ENCODE measurements at regions not wholly inside any gene's neighbourhood (a gene's known extent, or its start where the extent isn't known, plus 50 kb on each side); places are given as distances from the start of the nearest gene placed in this dataset.

DNA sequence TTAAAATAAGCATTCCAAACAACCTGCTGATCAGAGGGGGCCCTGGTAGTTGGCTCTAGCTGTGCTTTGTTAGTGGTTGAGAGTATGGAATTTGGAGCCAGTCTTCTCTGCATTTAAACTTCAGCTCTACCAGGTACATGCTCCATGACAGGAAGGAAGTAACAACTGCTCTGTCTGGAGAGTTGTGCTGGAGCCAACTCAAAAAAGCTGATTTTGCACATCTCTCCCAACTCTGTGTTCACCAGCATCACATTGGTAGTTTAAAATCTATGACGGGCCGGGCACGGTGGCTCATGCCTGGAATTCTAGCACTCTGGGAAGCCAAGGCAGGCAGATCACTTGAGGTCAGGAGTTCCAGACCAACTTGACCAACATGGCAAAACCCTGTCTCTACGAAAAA, 68.8 kb upstream of the BMP2 start:
- DNase-seq (ENCODE audit: low read depth, low spot score): no peak
- no peak for ATAC-seq
- no peaks in the 10 kb centered on the region for H3K27me3 ChIP-seq (ENCODE audit: control insufficient read depth, insufficient read depth, low read length)
- no peaks in the 10 kb centered on the region for H3K36me3 ChIP-seq (ENCODE audit: control insufficient read depth, insufficient read depth, low read length)
- no TSS peak for BruUV-seq (replicated peaks)
- H3K4me1 ChIP-seq (ENCODE audit: control insufficient read depth, insufficient read depth, low read length): no peaks in the 10 kb centered on the region
- intact Hi-C loops (cut with micrococcal nuclease; ENCODE audit: unreplicated experiment) (no loop called here), in situ Hi-C loops (cut with HindIII; ENCODE audit: low pct_unique_long_range_greater_than_20kb, low sequenced_read_pairs) (no loop called here)
- ChIA-PET CTCF (no interaction called here), POLR2A (no interaction called here)
- no peak for TF ChIP-seq TCF7L2 (IDR thresholded peaks at IDR 0.05; ENCODE audit: low read depth, low read length)
- TF ChIP-seq CTCF (IDR thresholded peaks at IDR 0.05): no peak
- no peak for TF ChIP-seq REST (IDR thresholded peaks at IDR 0.05; ENCODE audit: insufficient read depth in 1 of 2, low read depth in 2 of 2, low read length in 1 of 2)
- TF ChIP-seq SIN3A (IDR thresholded peaks at IDR 0.05; ENCODE audit: borderline replicate concordance, insufficient read depth, low read depth, low read length): no peak
- TF ChIP-seq POLR2AphosphoS5 (IDR thresholded peaks at IDR 0.05; ENCODE audit: low read depth, low read length): no peak
- no peak overlapping the region for H3K4me3 ChIP-seq (ENCODE audit: low read depth in 2 of 2, low read length in 2 of 2)
- H3K27ac ChIP-seq (ENCODE audit: low read length): no peak overlapping the region
- no peaks in the 10 kb centered on the region for H3K9me3 ChIP-seq (ENCODE audit: control insufficient read depth, insufficient read depth, low read depth, low read length)

GRCh38 chr20:6698056-6698455, 69.4 kb upstream of the BMP2 start:
- intact Hi-C loops (cut with micrococcal nuclease; ENCODE audit: unreplicated experiment): no loop called here
- TF ChIP-seq SIN3A (IDR thresholded peaks at IDR 0.05; ENCODE audit: borderline replicate concordance, insufficient read depth, low read depth, low read length): no peak
- TF ChIP-seq TCF7L2 (IDR thresholded peaks at IDR 0.05; ENCODE audit: low read depth, low read length): no peak
- no peak for TF ChIP-seq CTCF (IDR thresholded peaks at IDR 0.05)
- TF ChIP-seq REST (IDR thresholded peaks at IDR 0.05; ENCODE audit: insufficient read depth in 1 of 2, low read depth in 2 of 2, low read length in 1 of 2): no peak
- ATAC-seq: no peak
- Histone ChIP-seq H3K9me3 (ENCODE audit: control insufficient read depth, insufficient read depth, low read depth, low read length) (no peaks in the 10 kb centered on the region), H3K4me1 (ENCODE audit: control insufficient read depth, insufficient read depth, low read length) (no peaks in the 10 kb centered on the region), H3K27ac (ENCODE audit: low read length) (no peak overlapping the region), H3K36me3 (ENCODE audit: control insufficient read depth, insufficient read depth, low read length) (no peaks in the 10 kb centered on the region), H3K4me3 (ENCODE audit: low read depth in 2 of 2, low read length in 2 of 2) (no peak overlapping the region), H3K27me3 (ENCODE audit: control insufficient read depth, insufficient read depth, low read length) (no peaks in the 10 kb centered on the region)
- BruUV-seq (replicated peaks): no TSS peak
- POLR2A ChIA-PET: no interaction called here
- DNase-seq (ENCODE audit: low read depth, low spot score): no peak
- in situ Hi-C loops (cut with HindIII; ENCODE audit: low pct_unique_long_range_greater_than_20kb, low sequenced_read_pairs): no loop called here
- CTCF ChIA-PET: no interaction called here
